Sigmoid colon (tissue), 6 donors: ENCODE measurements at regions not wholly inside any gene's neighbourhood (a gene's known extent, or its start where the extent isn't known, plus 50 kb on each side); places are given as distances from the start of the nearest gene placed in this dataset.
"Not testable (repeated sequence)": the region's sequence is repeated elsewhere in the genome, so short reads cannot be mapped to it uniquely, and the experiment has no call there.

Experiments
- DNase-seq: peaks from one replicate; pipeline ENCODE4 v3.0.0-alpha.2; 2019
- H3K27ac ChIP-seq, 4 donors: fragments of 200-600 bp; sonication (generic); one replicate each; pipeline ENCODE4 v1.5.1; 2016 to 2019; ENCODE audit warnings: mild to moderate bottlenecking in 1 of 4
- H3K27me3 ChIP-seq, 3 donors: fragments of 200-600 bp; sonication (generic); one replicate each; pipeline ENCODE4 v1.5.1; 2019; ENCODE audit warnings: mild to moderate bottlenecking in 1 of 3
- H3K36me3 ChIP-seq, 4 donors: fragments of 200-600 bp; sonication (generic); one replicate each; pipeline ENCODE4 v1.5.1; 2016 to 2019
- H3K4me1 ChIP-seq, 4 donors: fragments of 200-600 bp; sonication (generic); one replicate each; pipeline ENCODE4 v1.5.1; 2017 to 2019
- H3K4me3 ChIP-seq, 4 donors: fragments of 200-600 bp; sonication (generic); one replicate each; pipeline ENCODE4 v1.5.1; 2017 to 2019; ENCODE audit warnings: mild to moderate bottlenecking in 2 of 4, moderate library complexity in 1 of 4
- H3K9me3 ChIP-seq, 4 donors: fragments of 200-600 bp in 3 of 4; sonication (generic) in 3 of 4; one replicate each; pipeline versions ENCODE4 v1.5.1 to v1.6.1; 2013 to 2019
- CTCF ChIP-seq, 4 experiments: fragments of 450-650 bp in 3 of 4; fragments of 200-600 bp in 1 of 4; IDR thresholded peaks; one replicate each; pipeline ENCODE4 v1.5.1; 2016 to 2019; ENCODE audit warnings: antibody characterized with exemption in 4 of 4, mild to moderate bottlenecking in 3 of 4, moderate library complexity in 2 of 4
- EP300 ChIP-seq, 4 donors: sonication (generic); formaldehyde crosslinking; IDR thresholded peaks; one replicate each; pipeline ENCODE4 v1.6.1; 2017; ENCODE audit warnings: antibody characterized with exemption in 4 of 4
- POLR2A ChIP-seq, 2 donors: fragments of 450-650 bp; IDR thresholded peaks; one replicate each; pipeline ENCODE4 v1.6.1; 2016; ENCODE audit warnings: antibody characterized with exemption in 2 of 2, mild to moderate bottlenecking in 2 of 2, moderate library complexity in 2 of 2
- POLR2AphosphoS5 ChIP-seq, 4 donors: sonication (generic); formaldehyde crosslinking; IDR thresholded peaks; one replicate each; pipeline ENCODE4 v1.6.1; 2017; ENCODE audit warnings: antibody characterized with exemption in 4 of 4
- WGBS, 2 donors: extraction: QIAGEN DNeasy Blood & Tissue Kit; methylation state at CpG; one replicate each; pipeline ENCODE4 v1.1.7; 2013; 5-methylcytosine and 5-hydroxymethylcytosine counted together
- intact Hi-C: fragments of 100-400 bp; cut with DNase I; formaldehyde crosslinking; loops from one replicate; pipeline ENCODE4 v1.15.1; 2023
- donor health status: healthy with polysubstance abuse.
- donor health status: healthy.

GRCh38 chr5:56633950-56634349, 181.4 kb upstream of the MAP3K1 start:
- H3K27me3 ChIP-seq: no peaks in the 10 kb centered on the region
- 93 to 94% methylated on average over 1 of the region's 1 CpG for WGBS, 2 donors
- intact Hi-C loops: no loop called here
- no peak for DNase-seq
- H3K4me3 ChIP-seq: no peak overlapping the region
- no peak overlapping the region for H3K27ac ChIP-seq
- TF ChIP-seq CTCF (IDR thresholded peaks at IDR 0.05) (no peak), POLR2AphosphoS5 (IDR thresholded peaks at IDR 0.05) (no peak), POLR2A (IDR thresholded peaks at IDR 0.05) (no peak), EP300 (IDR thresholded peaks at IDR 0.05) (no peak)
- no peaks in the 10 kb centered on the region for H3K36me3 ChIP-seq
- H3K9me3 ChIP-seq: no peaks in the 10 kb centered on the region
- no peaks in the 10 kb centered on the region for H3K4me1 ChIP-seq

GRCh38 chr5:56632939-56633338, 182.4 kb upstream of the MAP3K1 start:
- Histone ChIP-seq H3K27me3 (no peaks in the 10 kb centered on the region), H3K9me3 (no peaks in the 10 kb centered on the region)

GRCh38 chr5:56632199-56632598, 183.2 kb upstream of the MAP3K1 start:
- no peak for DNase-seq
- intact Hi-C loops: no loop called here
- no peak overlapping the region for H3K27ac ChIP-seq
- H3K36me3 ChIP-seq: no peaks in the 10 kb centered on the region
- H3K27me3 ChIP-seq: no peaks in the 10 kb centered on the region
- WGBS, 2 donors: 70 to 84% methylated on average over 2 of the region's 2 CpGs
- TF ChIP-seq EP300 (IDR thresholded peaks at IDR 0.05) (no peak), POLR2A (IDR thresholded peaks at IDR 0.05) (no peak), CTCF (IDR thresholded peaks at IDR 0.05) (no peak), POLR2AphosphoS5 (IDR thresholded peaks at IDR 0.05) (no peak)
- H3K9me3 ChIP-seq: no peaks in the 10 kb centered on the region
- no peaks in the 10 kb centered on the region for H3K4me1 ChIP-seq
- no peak overlapping the region for H3K4me3 ChIP-seq

More at GRCh38 chr5:56632939-56633338, 182.4 kb upstream of the MAP3K1 start:
- Histone ChIP-seq H3K4me3 (no peak overlapping the region), H3K4me1 (no peaks in the 10 kb centered on the region), H3K36me3 (no peaks in the 10 kb centered on the region), H3K27ac (no peak overlapping the region)
- TF ChIP-seq POLR2AphosphoS5 (IDR thresholded peaks at IDR 0.05): no peak
- TF ChIP-seq CTCF (IDR thresholded peaks at IDR 0.05): no peak
- TF ChIP-seq POLR2A (IDR thresholded peaks at IDR 0.05): no peak
- TF ChIP-seq EP300 (IDR thresholded peaks at IDR 0.05): no peak
- DNase-seq: no peak
- intact Hi-C loops: no loop called here
- 70 to 80% methylated on average over 1 of the region's 1 CpG for WGBS, 2 donors

GRCh38 chr5:56631719-56632118, 183.6 kb upstream of the MAP3K1 start:
- intact Hi-C loops: no loop called here
- H3K4me1 ChIP-seq: no peaks in the 10 kb centered on the region
- no peak for DNase-seq
- no peaks in the 10 kb centered on the region for H3K9me3 ChIP-seq
- no peak overlapping the region for H3K27ac ChIP-seq
- no peaks in the 10 kb centered on the region for H3K27me3 ChIP-seq
- no peak overlapping the region for H3K4me3 ChIP-seq
- no peaks in the 10 kb centered on the region for H3K36me3 ChIP-seq
- 62 to 75% methylated on average over 2 of the region's 2 CpGs for WGBS, 2 donors
- TF ChIP-seq POLR2AphosphoS5 (IDR thresholded peaks at IDR 0.05) (no peak), CTCF (IDR thresholded peaks at IDR 0.05) (no peak), POLR2A (IDR thresholded peaks at IDR 0.05) (no peak), EP300 (IDR thresholded peaks at IDR 0.05) (no peak)

GRCh38 chr5:56628616-56629015, 186.7 kb upstream of the MAP3K1 start:
- H3K27me3 ChIP-seq, H3K9me3 ChIP-seq, DNase-seq, H3K27ac ChIP-seq, H3K36me3 ChIP-seq, H3K4me1 ChIP-seq, H3K4me3 ChIP-seq, intact Hi-C loops: not testable (repeated sequence)
- 97% methylated on average over 4 of the region's 4 CpGs for WGBS, 2 donors
